HG03280 (cell line): ENCODE measurements at regions not wholly inside any gene's neighbourhood (a gene's known extent, or its start where the extent isn't known, plus 50 kb on each side); places are given as distances from the start of the nearest gene placed in this dataset.
"Not testable (repeated sequence)": the region's sequence is repeated elsewhere in the genome, so short reads cannot be mapped to it uniquely, and the experiment has no call there.

ENCODE experiments used
- ATAC-seq: cut with Tn5 transposase; IDR thresholded peaks from one replicate; pipeline ENCODE4 v1.9.1; 2021; ENCODE audit warnings: mild to moderate bottlenecking, moderate library complexity; ENCODE audit not compliant: unreplicated experiment

GRCh38 chrX:76774912-76775311, 347.4 kb downstream of the MAGEE1 start:
- ATAC-seq = not testable (repeated sequence)

DNA sequence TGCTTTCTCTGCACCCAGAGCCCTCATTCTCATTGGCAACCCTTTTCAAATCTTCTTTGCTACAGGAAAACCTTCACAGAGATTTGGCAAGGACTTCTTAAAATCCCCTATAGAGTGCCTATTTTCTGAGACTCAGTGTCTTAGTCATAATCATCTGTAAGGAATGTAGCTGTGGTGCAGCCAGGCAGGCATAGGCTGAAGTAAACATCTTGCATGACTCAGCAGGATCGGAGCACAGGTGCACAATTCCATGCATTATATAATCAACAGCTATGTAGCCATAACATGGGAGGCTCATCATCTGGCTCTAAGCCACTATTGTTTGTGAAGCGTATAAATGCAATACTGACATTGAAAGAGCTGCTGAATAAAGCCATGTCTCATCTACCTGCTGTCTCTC, 368.8 kb downstream of the MAGEE1 start:
- ATAC-seq = no peak

- ATAC-seq = no peak
These were observed 375.2 kb downstream of the MAGEE1 start for GRCh38 chrX:76802708-76803107.

GRCh38 chrX:76815754-76816153, 388.2 kb downstream of the MAGEE1 start:
- no peak for ATAC-seq

DNA sequence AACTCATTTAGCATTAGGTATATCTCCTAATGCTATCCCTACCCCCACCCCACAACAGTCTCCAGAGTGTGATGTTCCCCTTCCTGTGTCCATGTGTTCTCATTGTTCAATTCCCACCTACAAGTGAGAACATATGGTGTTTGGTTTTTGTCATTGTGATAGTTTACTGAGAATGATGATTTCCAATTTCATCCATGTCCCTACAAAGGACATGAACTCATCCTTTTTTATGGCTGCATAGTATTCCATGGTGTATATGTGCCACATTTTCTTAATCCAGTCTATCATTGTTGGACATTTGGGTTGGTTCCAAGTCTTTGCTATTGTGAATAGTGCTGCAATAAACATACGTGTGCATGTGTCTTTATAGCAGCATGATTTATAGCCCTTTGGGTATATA, 389.8 kb downstream of the MAGEE1 start:
- not testable (repeated sequence) for ATAC-seq

- ATAC-seq = no peak
These were observed 393.8 kb downstream of the MAGEE1 start for GRCh38 chrX:76821276-76821675.

- ATAC-seq = no peak
These were observed 400.2 kb downstream of the MAGEE1 start for GRCh38 chrX:76827672-76828071.

GRCh38 chrX:76840902-76841301, 413.4 kb downstream of the MAGEE1 start:
- not testable (repeated sequence) for ATAC-seq

DNA sequence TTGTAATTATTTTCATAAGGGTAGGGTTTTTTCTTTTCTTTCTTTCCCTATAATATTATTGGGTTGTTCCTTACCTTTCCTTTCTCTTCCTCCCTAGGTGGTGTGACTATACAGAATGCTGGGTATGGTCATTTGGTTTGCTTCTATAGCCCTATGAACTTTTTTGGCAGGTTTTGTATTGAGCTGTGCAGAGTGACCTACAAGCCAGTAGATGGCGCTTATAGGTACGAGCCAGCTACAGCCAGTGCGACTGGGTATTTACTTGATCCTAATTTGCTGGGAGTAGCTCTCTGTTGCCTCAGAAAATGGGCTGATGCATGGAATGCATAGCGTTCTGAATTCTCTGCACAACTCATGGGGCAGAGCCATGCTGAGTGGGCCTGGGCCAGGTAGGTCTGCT, 423.3 kb downstream of the MAGEE1 start:
- ATAC-seq = no peak

DNA sequence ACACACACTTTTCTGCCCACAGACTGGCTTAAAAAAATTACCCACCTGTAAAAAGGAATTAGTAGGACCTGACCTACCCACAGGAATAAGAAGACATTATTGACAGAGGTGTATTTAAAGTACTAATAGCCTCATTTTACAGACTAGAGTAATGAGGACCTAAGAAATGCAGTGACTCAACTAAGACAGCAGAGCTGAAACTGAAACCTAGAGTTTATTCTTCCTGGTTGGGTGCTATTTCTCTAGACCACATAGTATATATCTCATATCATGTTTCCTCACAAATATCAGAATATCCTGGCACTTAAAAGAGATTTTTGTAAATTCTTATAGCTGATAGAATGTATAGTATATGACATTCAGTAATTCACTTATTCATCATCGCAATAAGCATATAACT, 435.0 kb downstream of the MAGEE1 start:
- ATAC-seq = no peak

DNA sequence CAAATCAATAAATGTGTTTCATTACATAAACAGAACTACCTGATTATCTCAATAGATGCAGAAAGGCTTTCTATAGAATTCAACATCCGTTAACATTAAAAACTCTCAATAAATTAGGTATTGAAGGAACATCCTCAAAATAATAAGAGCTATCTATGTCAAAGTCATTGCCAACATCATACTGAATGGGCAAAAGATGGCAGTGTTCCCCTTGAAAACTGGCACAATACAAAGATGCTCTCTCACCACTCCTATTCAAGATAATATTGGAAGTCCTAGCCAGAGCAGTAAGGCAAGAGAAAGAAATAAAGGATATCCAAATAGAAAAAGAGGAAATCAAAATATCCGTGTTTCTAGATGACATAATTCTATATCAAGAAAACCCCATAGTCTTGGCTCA, 466.4 kb downstream of the MAGEE1 start:
- ATAC-seq = no peak

- ATAC-seq = no peak
These were observed 488.3 kb downstream of the MAGEE1 start for GRCh38 chrX:76915836-76916235.

- ATAC-seq = no peak
These were observed 490.5 kb downstream of the MAGEE1 start for GRCh38 chrX:76918033-76918432.

DNA sequence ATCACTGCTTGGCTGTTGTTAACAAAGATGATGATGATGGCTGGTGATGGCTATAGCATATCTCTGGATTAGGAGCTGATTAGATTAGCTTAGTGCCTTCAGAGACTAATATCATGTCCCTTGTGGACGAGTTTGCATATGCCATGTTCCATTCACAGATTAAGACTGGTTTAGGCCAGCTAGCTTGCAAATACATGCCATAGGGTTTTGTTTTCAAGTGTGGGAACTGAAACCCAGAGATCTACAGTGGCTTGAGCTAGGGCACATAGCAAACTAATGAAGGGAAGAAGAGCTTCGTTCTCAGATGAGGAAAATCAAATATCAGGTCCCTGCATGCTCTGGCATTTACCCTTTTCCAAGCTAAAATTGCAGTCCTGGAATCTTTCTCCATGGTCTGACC, 492.3 kb downstream of the MAGEE1 start:
- no peak for ATAC-seq

GRCh38 chrX:76920607-76921006, 493.1 kb downstream of the MAGEE1 start:
- ATAC-seq = no peak

GRCh38 chrX:76921176-76921575, 493.7 kb downstream of the MAGEE1 start:
- no peak for ATAC-seq

DNA sequence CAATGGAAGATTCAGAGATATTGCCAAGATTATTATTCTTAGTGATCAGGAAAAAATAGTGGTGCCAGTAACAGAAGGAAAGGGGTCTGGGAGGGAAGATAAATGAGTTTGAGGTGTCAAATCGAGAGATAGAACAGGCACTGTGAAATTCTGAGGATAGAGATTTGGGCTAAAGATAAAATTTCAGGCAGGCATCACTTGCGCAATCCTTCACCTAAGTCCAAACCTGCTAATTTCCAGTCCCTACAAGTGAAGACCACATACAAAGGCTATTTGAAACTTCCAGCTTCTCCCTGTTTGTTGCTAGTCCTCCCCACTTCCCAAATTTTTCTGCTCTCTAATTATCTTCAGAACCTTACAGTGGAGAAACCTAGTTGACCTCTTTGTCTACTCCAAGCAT, 494.6 kb downstream of the MAGEE1 start:
- ATAC-seq = no peak

DNA sequence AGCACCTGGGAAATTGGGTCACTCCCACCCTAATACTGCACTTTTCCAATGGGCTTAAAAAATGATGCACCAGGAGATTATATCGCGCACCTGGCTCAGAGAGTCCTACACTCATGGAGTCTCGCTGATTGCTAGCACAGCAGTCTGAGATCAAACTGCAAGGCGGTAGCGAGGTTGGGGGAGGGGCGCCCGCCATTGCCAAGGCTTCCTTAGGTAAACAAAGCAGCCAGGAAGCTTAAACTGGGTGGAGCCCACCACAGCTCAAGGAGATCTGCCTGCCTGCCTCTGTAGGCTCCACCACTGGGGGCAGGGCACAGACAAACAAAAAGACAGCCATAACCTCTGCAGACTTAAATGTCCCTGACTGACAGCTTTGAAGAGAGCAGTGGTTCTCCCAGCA, 497.1 kb downstream of the MAGEE1 start:
- ATAC-seq = not testable (repeated sequence)

GRCh38 chrX:76931518-76931917, 504.0 kb downstream of the MAGEE1 start:
- ATAC-seq = no peak

- no peak for ATAC-seq
These were observed 489.7 kb upstream of the FGF16 start for GRCh38 chrX:76957485-76957884.

DNA sequence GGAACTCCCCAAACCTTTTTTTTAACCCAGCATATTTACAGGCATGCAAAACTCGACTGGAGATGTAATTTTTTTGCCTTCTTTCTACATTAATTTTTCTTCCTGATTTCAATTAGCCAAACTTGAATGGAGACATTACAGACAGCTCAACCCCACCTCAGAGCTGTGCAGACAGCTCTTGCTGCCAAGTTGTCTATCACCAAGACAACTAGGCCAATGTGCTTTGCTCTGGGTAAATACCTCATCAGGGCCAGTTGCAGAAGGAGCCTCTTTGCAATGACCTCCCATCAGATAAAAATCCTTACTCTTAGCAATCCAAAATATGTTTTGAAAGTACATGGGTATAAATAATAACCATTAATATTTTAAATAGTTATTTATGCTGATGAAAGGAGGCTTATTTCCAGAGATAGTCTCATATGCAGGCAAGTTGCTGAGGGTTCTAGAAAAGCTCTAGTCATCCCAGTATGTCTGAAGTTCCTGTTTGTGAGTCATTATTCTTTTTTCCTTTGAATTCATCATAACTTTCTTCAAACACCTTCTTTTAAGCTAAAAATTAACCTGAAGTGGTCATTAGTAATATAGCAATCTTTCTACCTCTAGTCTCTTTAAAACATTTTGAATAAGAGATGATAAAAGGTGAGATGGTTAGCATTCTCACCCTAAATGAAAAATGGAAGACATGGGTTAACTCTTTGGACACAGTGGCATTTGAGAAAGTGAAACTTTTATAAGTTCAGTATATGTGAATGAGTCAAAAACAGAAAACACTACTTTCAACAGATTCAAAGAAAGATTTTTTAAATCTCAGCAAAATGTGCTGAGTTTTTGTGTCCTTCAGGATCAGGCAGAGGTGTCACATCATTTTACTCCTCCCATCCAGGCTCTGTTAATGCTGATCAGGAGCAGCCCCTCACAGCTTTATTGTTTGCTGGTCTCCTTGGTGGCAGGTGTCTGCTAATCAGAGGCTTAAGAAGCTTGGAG, 475.5 kb upstream of the FGF16 start:
- ATAC-seq = peak; percentile 58

GRCh38 chrX:76977452-76977851, 469.7 kb upstream of the FGF16 start:
- no peak for ATAC-seq

DNA sequence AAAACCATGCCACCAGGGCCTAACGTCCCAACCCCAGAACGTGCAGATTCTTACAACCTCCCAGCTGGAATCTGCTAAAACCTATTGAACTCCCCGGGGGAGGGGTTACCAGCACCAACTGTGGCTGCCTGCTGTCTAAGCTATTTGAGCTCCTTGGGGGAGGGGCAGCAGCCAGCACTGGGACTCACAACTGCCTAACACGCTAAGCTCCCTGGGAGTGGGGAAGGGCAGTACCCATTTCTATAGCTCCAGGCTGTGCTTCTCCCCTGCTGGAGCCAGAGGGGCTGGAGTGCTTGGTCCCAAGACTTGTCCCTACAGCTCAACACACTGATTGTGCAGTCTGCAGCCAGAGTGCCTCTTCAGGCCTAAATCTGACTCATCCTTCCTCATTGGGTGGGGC, 459.8 kb upstream of the FGF16 start:
- no peak for ATAC-seq
